Central memory CD8-positive, alpha-beta T cell (primary cell): ENCODE measurements at regions not wholly inside any gene's neighbourhood (a gene's known extent, or its start where the extent isn't known, plus 50 kb on each side); places are given as distances from the start of the nearest gene placed in this dataset.

Experiments used
- ATAC-seq: fragments of 150-1000 bp; cut with Tn5 transposase; replicated peaks from 2 replicates; pipeline ENCODE4 v1.10.0; 2022; ENCODE audit warnings: mild to moderate bottlenecking, moderate FRiP score, moderate number of reproducible peaks; ENCODE audit not compliant: poor library complexity, severe bottlenecking; ENCODE audit errors: extremely low read depth
- DNase-seq, 2 donors: peaks; one replicate each; pipeline ENCODE4 v3.0.0; 2021; ENCODE audit warnings: low spot score in 2 of 2
- H3K27ac Mint-ChIP-seq: one replicate; pipeline ENCODE4 v1.8.0; 2022; ENCODE audit warnings: low read depth, mild to moderate bottlenecking, moderate library complexity, mixed read lengths
- H3K27me3 Mint-ChIP-seq: one replicate; pipeline ENCODE4 v1.8.0; 2022; ENCODE audit warnings: mixed read lengths
- H3K36me3 Mint-ChIP-seq: one replicate; pipeline ENCODE4 v1.8.0; 2022; ENCODE audit warnings: mild to moderate bottlenecking, moderate library complexity, mixed read lengths; ENCODE audit not compliant: insufficient read depth
- H3K4me1 Mint-ChIP-seq: one replicate; pipeline ENCODE4 v1.8.0; 2022; ENCODE audit warnings: mixed read lengths
- H3K4me3 Mint-ChIP-seq: one replicate; pipeline ENCODE4 v1.8.0; 2022; ENCODE audit warnings: mild to moderate bottlenecking, moderate library complexity, mixed read lengths
- H3K9me3 Mint-ChIP-seq: one replicate; pipeline ENCODE4 v1.8.0; 2022; ENCODE audit warnings: mixed read lengths

DNA sequence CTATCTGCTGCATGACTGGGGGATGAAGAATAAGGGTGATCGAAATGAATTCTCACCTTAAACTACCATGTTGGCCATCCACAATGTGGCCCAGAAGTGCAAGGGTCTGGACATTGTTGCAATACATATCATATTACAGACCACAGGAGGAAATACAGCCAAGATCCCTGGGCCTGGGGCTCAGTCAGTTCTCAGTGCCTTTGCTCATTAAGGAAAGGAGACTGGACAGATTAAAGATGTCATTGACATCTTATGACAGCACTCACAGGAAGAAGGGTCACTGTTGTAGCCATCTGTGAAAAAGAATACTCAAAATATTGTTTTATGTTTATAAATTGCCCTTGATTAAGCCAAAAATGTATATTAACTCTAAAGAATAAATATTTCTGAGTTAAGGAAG, 1345.2 kb downstream of the FSTL5 start:
- Mint-ChIP-seq H3K36me3 (no peaks in the 10 kb centered on the region), H3K4me1 (no peaks in the 10 kb centered on the region), H3K27ac (no peak overlapping the region), H3K27me3 (no peaks in the 10 kb centered on the region), H3K4me3 (no peak overlapping the region), H3K9me3 (peaks cover 11% of the 10 kb centered on the region)
- DNase-seq (no peak), ATAC-seq (no peak)

DNA sequence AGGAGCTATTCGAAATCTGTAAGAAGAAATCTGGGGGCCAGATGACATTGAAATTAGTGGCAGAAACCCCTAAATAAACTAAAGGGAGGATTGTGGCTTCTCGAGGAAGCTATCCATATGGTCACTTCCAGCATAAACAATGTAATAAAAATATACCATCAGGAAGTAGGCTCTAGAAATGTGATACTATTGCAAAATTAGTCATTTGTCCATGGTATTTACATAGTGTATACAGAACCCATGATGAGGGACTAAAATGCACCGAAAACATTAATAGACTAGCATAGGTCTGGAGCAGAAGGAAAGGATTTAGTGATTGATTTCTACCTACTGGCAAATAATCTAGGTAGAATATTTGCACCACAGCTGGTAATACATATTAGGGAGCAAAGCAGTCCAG, 1344.0 kb downstream of the FSTL5 start:
- ATAC-seq (no peak), DNase-seq (no peak)
- Mint-ChIP-seq H3K27ac (no peak overlapping the region), H3K36me3 (no peaks in the 10 kb centered on the region), H3K4me1 (no peaks in the 10 kb centered on the region), H3K27me3 (no peaks in the 10 kb centered on the region), H3K4me3 (no peak overlapping the region), H3K9me3 (peaks cover 7% of the 10 kb centered on the region)

DNA sequence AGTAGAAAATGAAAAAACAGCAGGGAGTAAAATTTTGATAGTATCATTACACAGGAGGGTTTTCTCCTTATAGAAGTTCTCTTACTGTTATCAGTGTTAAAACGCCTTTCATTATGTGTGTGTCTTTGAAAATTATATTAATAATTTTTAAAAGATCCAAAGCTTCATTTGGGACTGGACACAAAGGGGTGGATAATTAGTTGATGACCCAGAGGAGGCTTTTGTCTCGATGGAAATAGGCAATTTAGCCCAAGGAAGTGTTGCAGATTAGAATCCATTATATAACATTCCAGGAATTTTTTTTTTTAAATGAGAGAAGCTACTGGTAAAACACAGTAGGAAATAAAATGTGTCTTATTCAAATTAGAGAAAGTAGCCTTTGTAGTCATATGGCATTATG, 1339.3 kb downstream of the FSTL5 start:
- H3K9me3 Mint-ChIP-seq, result peaks cover 3% of the 10 kb centered on the region
- H3K27ac Mint-ChIP-seq, result no peak overlapping the region
- no peak for DNase-seq
- no peak overlapping the region for H3K4me3 Mint-ChIP-seq
- no peaks in the 10 kb centered on the region for H3K27me3 Mint-ChIP-seq
- no peak for ATAC-seq
- H3K4me1 Mint-ChIP-seq, result no peaks in the 10 kb centered on the region
- H3K36me3 Mint-ChIP-seq, result no peaks in the 10 kb centered on the region

DNA sequence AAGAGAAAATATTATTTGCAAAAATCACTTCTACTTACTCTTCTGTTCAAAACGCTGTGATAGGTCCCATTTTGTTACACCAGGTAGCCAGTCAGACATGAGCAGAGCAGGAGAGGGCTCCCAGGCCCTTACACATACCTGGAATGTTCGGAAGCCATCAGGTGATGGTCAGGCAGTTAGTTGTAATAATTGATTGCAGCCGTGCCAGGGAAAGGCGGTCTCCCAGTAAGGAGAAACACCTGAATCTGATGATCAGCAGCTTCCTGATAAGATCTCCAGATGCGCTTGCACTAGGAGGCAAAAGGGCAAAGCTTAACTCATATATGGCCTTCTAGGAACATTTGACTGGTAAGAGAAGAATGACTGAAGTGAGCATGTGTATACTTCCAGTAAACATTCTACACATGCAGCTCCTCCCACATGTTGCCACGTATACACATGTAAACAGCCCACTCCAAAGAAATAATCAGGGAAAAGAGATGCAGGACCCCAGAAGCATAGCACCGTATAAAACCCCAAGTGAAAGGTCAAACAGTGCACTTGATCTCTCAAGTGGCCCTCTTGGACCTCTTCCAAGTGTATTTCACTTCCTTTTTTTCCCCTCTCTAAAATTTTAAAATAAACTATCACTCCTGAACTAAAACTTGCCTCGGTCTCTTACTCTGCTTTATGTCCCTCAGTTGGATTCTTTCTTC, 1338.0 kb downstream of the FSTL5 start:
- Mint-ChIP-seq H3K4me1 (no peaks in the 10 kb centered on the region), H3K4me3 (no peak overlapping the region), H3K27ac (no peak overlapping the region), H3K9me3 (no peaks in the 10 kb centered on the region), H3K27me3 (no peaks in the 10 kb centered on the region), H3K36me3 (no peaks in the 10 kb centered on the region)
- no peak for ATAC-seq
- DNase-seq, result no peak

GRCh38 chr4:160826339-160826679, 1337.5 kb downstream of the FSTL5 start:
- H3K4me3 Mint-ChIP-seq, result no peak overlapping the region
- no peaks in the 10 kb centered on the region for H3K9me3 Mint-ChIP-seq
- DNase-seq (no peak), ATAC-seq (no peak)
- no peaks in the 10 kb centered on the region for H3K27me3 Mint-ChIP-seq
- no peaks in the 10 kb centered on the region for H3K4me1 Mint-ChIP-seq
- no peaks in the 10 kb centered on the region for H3K36me3 Mint-ChIP-seq
- H3K27ac Mint-ChIP-seq, result no peak overlapping the region

GRCh38 chr4:160831165-160831922, 1332.5 kb downstream of the FSTL5 start:
- H3K4me1 Mint-ChIP-seq, result no peaks in the 10 kb centered on the region
- peaks cover 5% of the 10 kb centered on the region for H3K9me3 Mint-ChIP-seq
- H3K36me3 Mint-ChIP-seq, result no peaks in the 10 kb centered on the region
- no peak overlapping the region for H3K27ac Mint-ChIP-seq
- no peak overlapping the region for H3K4me3 Mint-ChIP-seq
- DNase-seq, result no peak
- no peaks in the 10 kb centered on the region for H3K27me3 Mint-ChIP-seq
- ATAC-seq, result no peak

DNA sequence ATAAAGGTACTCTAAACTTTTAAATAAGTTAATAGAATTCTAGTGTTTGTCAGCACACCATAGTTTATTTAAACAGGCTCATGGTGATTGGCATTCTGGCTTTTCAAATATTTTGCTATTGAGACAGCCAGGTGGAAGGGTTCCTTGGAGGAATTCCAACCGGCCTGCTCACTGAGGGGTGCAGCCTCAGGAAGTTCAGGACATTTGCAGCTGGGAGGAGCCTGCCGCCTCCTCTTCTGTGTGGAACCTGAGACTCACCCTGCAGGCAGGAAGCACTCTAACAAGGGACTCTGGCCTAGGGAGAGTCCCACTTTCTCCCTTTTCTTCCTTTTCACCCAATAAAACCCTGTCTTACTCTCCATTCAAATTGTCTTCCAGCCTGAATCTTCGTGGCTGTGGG, 1328.0 kb downstream of the FSTL5 start:
- H3K27me3 Mint-ChIP-seq, result no peaks in the 10 kb centered on the region
- no peaks in the 10 kb centered on the region for H3K4me1 Mint-ChIP-seq
- no peaks in the 10 kb centered on the region for H3K36me3 Mint-ChIP-seq
- ATAC-seq, result no peak
- DNase-seq, result no peak
- peaks cover 12% of the 10 kb centered on the region for H3K9me3 Mint-ChIP-seq
- no peak overlapping the region for H3K27ac Mint-ChIP-seq
- H3K4me3 Mint-ChIP-seq, result no peak overlapping the region

DNA sequence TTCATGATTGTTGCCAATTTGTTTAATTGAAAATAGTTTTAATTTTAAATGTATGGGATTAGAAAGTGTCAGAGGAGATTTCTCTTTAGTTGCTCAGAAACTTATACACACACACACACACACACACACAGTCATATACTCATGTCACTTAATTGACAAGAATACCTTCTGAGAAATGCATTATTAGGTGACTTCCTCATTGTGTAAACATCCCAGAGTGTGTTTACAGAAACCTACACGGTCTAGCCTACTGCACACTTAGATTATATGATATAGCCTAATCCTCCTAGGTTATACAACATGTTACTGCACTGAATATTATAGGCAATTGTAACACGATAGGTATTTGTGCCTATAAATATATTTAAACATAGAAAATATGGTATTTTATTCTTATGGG, 1327.4 kb downstream of the FSTL5 start:
- Mint-ChIP-seq H3K4me3 (no peak overlapping the region), H3K4me1 (no peaks in the 10 kb centered on the region), H3K9me3 (peaks cover 17% of the 10 kb centered on the region), H3K27ac (no peak overlapping the region), H3K36me3 (no peaks in the 10 kb centered on the region), H3K27me3 (no peaks in the 10 kb centered on the region)
- ATAC-seq, result no peak
- no peak for DNase-seq

- no peak overlapping the region for H3K27ac Mint-ChIP-seq
- H3K9me3 Mint-ChIP-seq, result peaks cover 19% of the 10 kb centered on the region
- no peak for ATAC-seq
- H3K36me3 Mint-ChIP-seq, result no peaks in the 10 kb centered on the region
- H3K27me3 Mint-ChIP-seq, result no peaks in the 10 kb centered on the region
- H3K4me1 Mint-ChIP-seq, result no peaks in the 10 kb centered on the region
- no peak for DNase-seq
- no peak overlapping the region for H3K4me3 Mint-ChIP-seq
These were observed 1317.7 kb downstream of the FSTL5 start for GRCh38 chr4:160846121-160846520.

GRCh38 chr4:160847228-160847627, 1316.6 kb downstream of the FSTL5 start:
- Mint-ChIP-seq H3K27me3 (no peaks in the 10 kb centered on the region), H3K36me3 (no peaks in the 10 kb centered on the region), H3K27ac (no peak overlapping the region), H3K4me3 (no peak overlapping the region), H3K4me1 (no peaks in the 10 kb centered on the region), H3K9me3 (peaks cover 17% of the 10 kb centered on the region)
- ATAC-seq (no peak), DNase-seq (no peak)

- Mint-ChIP-seq H3K27me3 (no peaks in the 10 kb centered on the region), H3K27ac (no peak overlapping the region), H3K4me1 (no peaks in the 10 kb centered on the region), H3K36me3 (no peaks in the 10 kb centered on the region), H3K4me3 (no peak overlapping the region), H3K9me3 (peaks cover 18% of the 10 kb centered on the region)
- no peak for ATAC-seq
- no peak for DNase-seq
These were observed 1315.3 kb downstream of the FSTL5 start for GRCh38 chr4:160848489-160848888.

- no peaks in the 10 kb centered on the region for H3K36me3 Mint-ChIP-seq
- no peaks in the 10 kb centered on the region for H3K4me1 Mint-ChIP-seq
- ATAC-seq (no peak), DNase-seq (no peak)
- peaks cover 17% of the 10 kb centered on the region for H3K9me3 Mint-ChIP-seq
- H3K27me3 Mint-ChIP-seq, result no peaks in the 10 kb centered on the region
- no peak overlapping the region for H3K27ac Mint-ChIP-seq
- no peak overlapping the region for H3K4me3 Mint-ChIP-seq
These were observed 1314.7 kb downstream of the FSTL5 start for GRCh38 chr4:160848901-160849760.

DNA sequence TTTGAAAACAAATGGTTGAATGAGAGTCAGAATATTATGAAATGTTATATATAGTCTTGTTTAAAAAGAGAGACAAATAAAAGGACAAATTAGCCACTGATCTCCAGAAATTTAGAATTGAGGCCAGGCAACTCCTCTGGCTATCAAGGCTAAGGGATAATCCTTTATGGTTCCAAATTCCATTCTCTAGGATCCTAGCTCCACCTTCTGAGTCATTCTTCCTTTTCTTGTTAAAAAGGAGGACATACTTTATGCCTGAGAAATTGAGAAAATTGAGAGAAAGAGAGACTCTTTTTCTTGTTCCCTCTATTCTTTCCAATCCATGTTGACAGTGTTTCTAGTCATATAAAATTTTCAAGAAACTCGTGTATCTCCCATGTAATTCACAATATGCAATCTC, 1299.5 kb downstream of the FSTL5 start:
- no peak for DNase-seq
- Mint-ChIP-seq H3K27me3 (no peaks in the 10 kb centered on the region), H3K4me1 (no peaks in the 10 kb centered on the region)

More for the DNA sequence above, 1299.5 kb downstream of the FSTL5 start:
- no peak overlapping the region for H3K27ac Mint-ChIP-seq
- H3K9me3 Mint-ChIP-seq, result peaks cover 6% of the 10 kb centered on the region
- no peak overlapping the region for H3K4me3 Mint-ChIP-seq
- peaks cover 1% of the 10 kb centered on the region for H3K36me3 Mint-ChIP-seq
- ATAC-seq, result no peak
